C4-2B (cell line): ENCODE measurements at regions not wholly inside any gene's neighbourhood (a gene's known extent, or its start where the extent isn't known, plus 50 kb on each side); places are given as distances from the start of the nearest gene placed in this dataset.

ENCODE experiments used
- ZFX ChIP-seq: fragments of 450-650 bp; IDR thresholded peaks from 2 replicates; pipeline ENCODE4 v1.6.1; 2017
- TF ChIP-seq, protein P1 (sequence below): fragments of 450-650 bp; conservative IDR thresholded peaks from 2 replicates; pipeline ENCODE4 v1.5.1; 2017; ENCODE audit warnings: mild to moderate bottlenecking

DNA sequence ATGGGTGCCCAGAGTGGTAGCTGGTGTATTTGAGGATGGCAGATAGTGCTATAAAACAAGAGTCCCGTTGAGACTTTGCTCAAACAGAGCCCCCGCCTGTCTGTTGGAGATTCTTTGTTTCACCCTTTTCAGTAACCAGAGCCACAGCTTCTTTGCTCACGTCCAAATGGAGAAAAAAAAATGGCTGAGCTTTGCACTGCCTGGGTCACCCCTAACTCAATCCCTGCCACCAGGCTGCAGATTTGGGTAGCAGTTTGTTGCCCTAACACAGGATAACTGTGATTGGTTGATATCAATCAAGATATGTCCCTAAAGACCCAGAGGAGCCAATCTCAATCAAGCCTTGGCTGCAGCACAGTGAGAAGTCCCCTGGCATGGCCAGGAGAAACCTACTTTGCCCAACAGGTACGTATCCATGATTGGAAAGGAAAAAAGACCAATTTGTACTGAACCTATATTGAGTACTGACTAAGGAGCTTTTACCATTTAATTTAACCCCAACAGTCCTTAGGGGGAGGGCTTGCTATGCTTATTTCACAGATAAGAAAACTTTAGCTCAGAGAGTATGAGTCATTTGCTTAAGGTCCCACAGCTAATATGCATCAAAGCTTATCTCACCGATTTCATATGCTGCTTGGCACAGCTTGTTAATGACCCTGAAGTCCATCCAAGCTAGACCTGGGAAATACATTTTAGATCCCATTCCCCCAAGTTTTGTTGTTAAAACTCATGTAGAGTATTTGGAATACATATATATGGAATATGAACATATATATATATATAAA, 72.0 kb upstream of the SH3BP4 start:
- TF ChIP-seq, protein P1, sequence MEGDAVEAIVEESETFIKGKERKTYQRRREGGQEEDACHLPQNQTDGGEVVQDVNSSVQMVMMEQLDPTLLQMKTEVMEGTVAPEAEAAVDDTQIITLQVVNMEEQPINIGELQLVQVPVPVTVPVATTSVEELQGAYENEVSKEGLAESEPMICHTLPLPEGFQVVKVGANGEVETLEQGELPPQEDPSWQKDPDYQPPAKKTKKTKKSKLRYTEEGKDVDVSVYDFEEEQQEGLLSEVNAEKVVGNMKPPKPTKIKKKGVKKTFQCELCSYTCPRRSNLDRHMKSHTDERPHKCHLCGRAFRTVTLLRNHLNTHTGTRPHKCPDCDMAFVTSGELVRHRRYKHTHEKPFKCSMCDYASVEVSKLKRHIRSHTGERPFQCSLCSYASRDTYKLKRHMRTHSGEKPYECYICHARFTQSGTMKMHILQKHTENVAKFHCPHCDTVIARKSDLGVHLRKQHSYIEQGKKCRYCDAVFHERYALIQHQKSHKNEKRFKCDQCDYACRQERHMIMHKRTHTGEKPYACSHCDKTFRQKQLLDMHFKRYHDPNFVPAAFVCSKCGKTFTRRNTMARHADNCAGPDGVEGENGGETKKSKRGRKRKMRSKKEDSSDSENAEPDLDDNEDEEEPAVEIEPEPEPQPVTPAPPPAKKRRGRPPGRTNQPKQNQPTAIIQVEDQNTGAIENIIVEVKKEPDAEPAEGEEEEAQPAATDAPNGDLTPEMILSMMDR = no peak
- no peak for TF ChIP-seq ZFX
